ENCODE measurements at regions not wholly inside any gene's neighbourhood (a gene's known extent, or its start where the extent isn't known, plus 50 kb on each side); places are given as distances from the start of the nearest gene placed in this dataset.
"Not testable (repeated sequence)": the region's sequence is repeated elsewhere in the genome, so short reads cannot be mapped to it uniquely, and the experiment has no call there.

DNA sequence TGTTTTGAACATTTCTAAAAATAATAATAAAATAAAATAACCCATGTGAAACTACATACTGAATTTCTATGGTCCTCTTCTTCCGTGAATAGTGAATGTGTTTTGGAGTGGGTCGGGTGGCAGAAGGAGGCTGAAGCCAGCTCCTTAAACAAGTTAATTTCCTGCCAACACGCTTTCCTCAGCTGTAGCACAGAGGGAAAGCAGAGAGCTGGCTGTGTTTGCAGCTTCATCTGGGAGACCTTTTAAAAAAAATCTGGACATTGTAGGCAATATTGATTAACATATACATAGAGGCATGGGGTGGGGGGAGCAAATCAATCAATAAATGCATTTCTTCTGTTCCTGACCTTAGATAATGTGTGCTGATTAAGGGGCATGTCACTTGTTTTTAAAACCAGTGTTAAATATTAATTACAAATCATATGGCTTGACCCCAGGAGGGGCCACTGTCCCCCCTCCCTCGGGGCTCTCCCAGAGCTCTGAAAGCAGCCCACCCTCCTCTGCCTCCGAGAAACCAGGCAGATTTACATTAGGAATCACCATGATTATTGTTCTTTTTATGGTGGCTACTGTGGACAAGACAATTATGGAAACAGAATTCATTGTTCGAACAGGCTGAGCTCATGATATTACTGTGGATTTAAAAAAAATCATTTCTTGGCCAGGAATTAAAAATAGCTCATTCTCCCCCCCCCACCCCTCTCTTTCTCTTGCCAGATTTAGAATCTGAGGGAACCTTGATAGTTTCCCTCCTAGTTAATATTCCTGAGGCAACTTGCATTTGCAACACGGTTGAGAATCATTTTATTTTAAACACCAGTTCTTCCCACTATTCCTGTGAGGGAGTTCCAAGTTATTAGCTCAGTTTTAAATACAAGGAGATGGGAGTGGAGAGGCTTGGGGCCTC, 100.5 kb upstream of the CARD11 start:
- WGBS (ENCODE audit: insufficient coverage), result 68% methylated on average over 6 of the region's 7 CpGs
- intact Hi-C loops (cut with micrococcal nuclease), result no loop called here
- Mint-ChIP-seq H3K27ac (no peak overlapping the region), H3K4me3 (no peak overlapping the region), H3K9me3 (no peaks in the 10 kb centered on the region), H3K36me3 (no peaks in the 10 kb centered on the region), H3K27me3 (ENCODE audit: low read depth in 2 of 2) (no peaks in the 10 kb centered on the region), H3K4me1 (peaks cover 11% of the 10 kb centered on the region in 2 donors)
- Histone ChIP-seq H3K27ac (ENCODE audit: low read length) (no peak overlapping the region), H3K4me1 (ENCODE audit: control insufficient read depth, insufficient read depth, low read length) (peaks cover 16% of the 10 kb centered on the region), H3K36me3 (ENCODE audit: control insufficient read depth, insufficient read depth, low read length) (no peaks in the 10 kb centered on the region), H3K9me3 (ENCODE audit: control insufficient read depth, insufficient read depth, low read length) (no peaks in the 10 kb centered on the region), H3K4me3 (ENCODE audit: low read length) (no peak overlapping the region), H3K27me3 (ENCODE audit: control insufficient read depth, insufficient read depth, low read length) (no peaks in the 10 kb centered on the region)
- DNase-seq (no peak), ATAC-seq (no peak)
- TF ChIP-seq, protein P1, sequence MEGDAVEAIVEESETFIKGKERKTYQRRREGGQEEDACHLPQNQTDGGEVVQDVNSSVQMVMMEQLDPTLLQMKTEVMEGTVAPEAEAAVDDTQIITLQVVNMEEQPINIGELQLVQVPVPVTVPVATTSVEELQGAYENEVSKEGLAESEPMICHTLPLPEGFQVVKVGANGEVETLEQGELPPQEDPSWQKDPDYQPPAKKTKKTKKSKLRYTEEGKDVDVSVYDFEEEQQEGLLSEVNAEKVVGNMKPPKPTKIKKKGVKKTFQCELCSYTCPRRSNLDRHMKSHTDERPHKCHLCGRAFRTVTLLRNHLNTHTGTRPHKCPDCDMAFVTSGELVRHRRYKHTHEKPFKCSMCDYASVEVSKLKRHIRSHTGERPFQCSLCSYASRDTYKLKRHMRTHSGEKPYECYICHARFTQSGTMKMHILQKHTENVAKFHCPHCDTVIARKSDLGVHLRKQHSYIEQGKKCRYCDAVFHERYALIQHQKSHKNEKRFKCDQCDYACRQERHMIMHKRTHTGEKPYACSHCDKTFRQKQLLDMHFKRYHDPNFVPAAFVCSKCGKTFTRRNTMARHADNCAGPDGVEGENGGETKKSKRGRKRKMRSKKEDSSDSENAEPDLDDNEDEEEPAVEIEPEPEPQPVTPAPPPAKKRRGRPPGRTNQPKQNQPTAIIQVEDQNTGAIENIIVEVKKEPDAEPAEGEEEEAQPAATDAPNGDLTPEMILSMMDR (IDR thresholded peaks at IDR 0.05), result no peak

DNA sequence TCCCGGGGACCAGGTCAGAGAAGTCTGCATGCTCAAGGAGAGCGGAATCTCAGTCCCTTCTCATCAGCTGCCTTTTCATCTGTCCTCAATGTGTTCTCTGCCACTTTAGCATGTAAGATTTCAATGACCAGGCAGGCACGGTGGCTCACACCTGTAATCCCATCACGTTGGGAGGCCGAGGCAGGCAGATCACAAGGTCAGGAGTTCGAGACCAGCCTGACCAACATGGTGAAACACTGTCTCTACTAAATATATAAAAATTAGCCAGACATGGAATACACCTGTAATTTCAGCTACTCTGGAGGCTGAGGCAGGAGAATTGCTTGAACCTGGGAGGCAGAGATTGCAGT, 101.1 kb upstream of the CARD11 start:
- H3K27me3 Mint-ChIP-seq (ENCODE audit: low read depth in 2 of 2); H3K27me3 ChIP-seq (ENCODE audit: control insufficient read depth, insufficient read depth, low read length); H3K9me3 ChIP-seq (ENCODE audit: control insufficient read depth, insufficient read depth, low read length); H3K27ac Mint-ChIP-seq; ATAC-seq; H3K4me3 ChIP-seq (ENCODE audit: low read length); H3K9me3 Mint-ChIP-seq; H3K4me3 Mint-ChIP-seq; H3K36me3 ChIP-seq (ENCODE audit: control insufficient read depth, insufficient read depth, low read length); DNase-seq; H3K36me3 Mint-ChIP-seq; H3K27ac ChIP-seq (ENCODE audit: low read length): not testable (repeated sequence)
- H3K4me1 ChIP-seq (ENCODE audit: control insufficient read depth, insufficient read depth, low read length), result peaks cover 20% of the 10 kb centered on the region
- peaks cover 15 to 16% of the 10 kb centered on the region in 2 donors for H3K4me1 Mint-ChIP-seq
- intact Hi-C loops (cut with micrococcal nuclease), result loop anchor here (5.0 kb wide), 3 partner anchors 37 to 192 kb away; no protein-coding TSS in a partner anchor
- 93% methylated on average over 6 of the region's 6 CpGs for WGBS (ENCODE audit: insufficient coverage)

DNA sequence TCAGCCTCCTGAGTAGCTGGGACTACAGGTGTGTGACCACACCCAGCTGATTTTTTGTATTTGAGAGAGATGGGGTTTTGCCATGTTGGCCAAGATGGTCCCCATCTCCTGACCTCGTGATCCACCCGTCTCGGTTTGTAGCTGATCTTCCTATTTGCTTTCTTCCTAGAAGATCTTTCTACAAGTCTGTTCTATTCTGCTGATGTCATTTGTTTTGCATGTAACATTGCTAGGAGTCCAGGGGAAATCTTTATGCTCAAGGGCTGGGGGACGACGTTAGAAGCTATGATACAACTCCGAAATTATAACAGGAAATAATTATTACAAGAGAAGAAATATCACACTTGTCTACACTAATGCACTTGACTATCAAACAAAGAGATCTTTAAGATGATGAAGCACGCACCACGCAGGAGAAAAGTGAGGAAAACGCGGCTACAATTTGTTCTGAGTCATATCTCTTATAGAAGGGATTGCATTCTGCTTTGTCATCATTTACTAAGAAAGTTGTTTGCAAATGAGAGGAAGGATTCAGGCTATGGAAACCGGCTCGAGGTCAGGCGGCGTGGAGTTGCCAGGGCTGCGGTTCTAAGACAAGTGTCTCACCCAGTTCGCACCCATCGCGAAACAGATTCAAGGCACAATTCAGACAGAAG, 103.0 kb upstream of the CARD11 start:
- peaks cover 23 to 24% of the 10 kb centered on the region in 2 donors for H3K4me1 Mint-ChIP-seq
- ATAC-seq, result peak; percentile 67 to 86 (median 86)

DNA sequence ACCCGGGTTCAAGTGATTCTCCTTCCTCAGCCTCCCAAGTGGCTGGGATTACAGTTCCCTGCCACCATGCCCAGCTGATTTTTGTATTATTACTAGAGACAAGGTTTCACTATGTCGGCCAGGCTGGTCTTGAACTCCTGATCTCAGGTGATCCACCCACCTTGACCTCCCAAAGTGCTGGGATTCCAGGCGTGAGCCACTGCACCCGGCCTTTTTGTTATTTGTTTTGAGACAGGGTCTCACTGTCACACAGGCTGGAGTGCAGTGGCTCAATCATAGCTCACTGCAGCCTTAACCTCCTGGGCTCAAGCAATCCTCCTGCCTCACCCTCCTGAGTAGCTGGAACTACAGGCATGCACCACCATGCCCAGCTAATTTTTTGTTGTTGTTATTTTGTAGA, 104.8 kb upstream of the CARD11 start:
- H3K36me3 ChIP-seq (ENCODE audit: control insufficient read depth, insufficient read depth, low read length); H3K27me3 ChIP-seq (ENCODE audit: control insufficient read depth, insufficient read depth, low read length); H3K36me3 Mint-ChIP-seq; H3K27me3 Mint-ChIP-seq (ENCODE audit: low read depth in 2 of 2); DNase-seq; H3K27ac Mint-ChIP-seq; H3K27ac ChIP-seq (ENCODE audit: low read length); ATAC-seq; H3K9me3 Mint-ChIP-seq; H3K4me3 ChIP-seq (ENCODE audit: low read length); H3K4me3 Mint-ChIP-seq; H3K9me3 ChIP-seq (ENCODE audit: control insufficient read depth, insufficient read depth, low read length): not testable (repeated sequence)
- WGBS (ENCODE audit: insufficient coverage), result 100% methylated on average over 4 of the region's 4 CpGs
- intact Hi-C loops (cut with micrococcal nuclease), result loop anchor here (5.0 kb wide), 3 partner anchors 41 to 196 kb away; no protein-coding TSS in a partner anchor
- H3K4me1 ChIP-seq (ENCODE audit: control insufficient read depth, insufficient read depth, low read length), result peaks cover 26% of the 10 kb centered on the region
- H3K4me1 Mint-ChIP-seq, result peaks cover 23 to 25% of the 10 kb centered on the region in 2 donors

More for the DNA sequence above, 103.0 kb upstream of the CARD11 start:
- Histone ChIP-seq H3K27ac (ENCODE audit: low read length) (no peak overlapping the region), H3K27me3 (ENCODE audit: control insufficient read depth, insufficient read depth, low read length) (no peaks in the 10 kb centered on the region), H3K9me3 (ENCODE audit: control insufficient read depth, insufficient read depth, low read length) (no peaks in the 10 kb centered on the region), H3K4me3 (ENCODE audit: low read length) (no peak overlapping the region), H3K36me3 (ENCODE audit: control insufficient read depth, insufficient read depth, low read length) (no peaks in the 10 kb centered on the region), H3K4me1 (ENCODE audit: control insufficient read depth, insufficient read depth, low read length) (peaks cover 26% of the 10 kb centered on the region)
- Mint-ChIP-seq H3K36me3 (no peaks in the 10 kb centered on the region), H3K4me3 (peak overlapping the region; percentile 73), H3K27ac (peak overlapping the region; percentile 65 to 68), H3K9me3 (no peaks in the 10 kb centered on the region), H3K27me3 (ENCODE audit: low read depth in 2 of 2) (no peaks in the 10 kb centered on the region)
- DNase-seq, result peak in 1 of 2 donors; percentile 37
- TF ChIP-seq, protein P1 (IDR thresholded peaks at IDR 0.05), result no peak
- 36% methylated on average over 15 of the region's 18 CpGs for WGBS (ENCODE audit: insufficient coverage)
- intact Hi-C loops (cut with micrococcal nuclease), result loop anchor here (1.0 to 5.0 kb wide), 5 partner anchors 39 to 194 kb away; no protein-coding TSS in a partner anchor

Measured in natural killer cell (primary cell).